ENCODE measurements at regions not wholly inside any gene's neighbourhood (a gene's known extent, or its start where the extent isn't known, plus 50 kb on each side); places are given as distances from the start of the nearest gene placed in this dataset.

- no peaks in the 10 kb centered on the region for H3K27me3 ChIP-seq (ENCODE audit: control insufficient read depth, insufficient read depth, low read length)
- no peak overlapping the region for H2AFZ ChIP-seq
- no peaks in the 10 kb centered on the region for H3K79me2 ChIP-seq
- no peaks in the 10 kb centered on the region for H3K36me3 ChIP-seq (ENCODE audit: control insufficient read depth, insufficient read depth, low read length)
- no peaks in the 10 kb centered on the region for H3K4me1 ChIP-seq
- H3K9ac ChIP-seq, result no peak overlapping the region
- no peak for TF ChIP-seq CTCF (IDR thresholded peaks at IDR 0.05)
- H3K9me3 ChIP-seq (ENCODE audit: control insufficient read depth, low read length), result no peaks in the 10 kb centered on the region
- no peak overlapping the region for H3K4me2 ChIP-seq (ENCODE audit: low read length)
- no peak overlapping the region for H3K27ac ChIP-seq
- no peak overlapping the region for H3K4me3 ChIP-seq (ENCODE audit: low read depth, low read length)
Measured at GRCh38 chr6:167721291-167721690, 105.4 kb upstream of the AFDN start.

- Histone ChIP-seq H2AFZ (no peak overlapping the region), H3K27ac (no peak overlapping the region), H3K9me3 (ENCODE audit: control insufficient read depth, low read length) (no peaks in the 10 kb centered on the region), H3K4me3 (ENCODE audit: low read depth, low read length) (no peak overlapping the region), H3K9ac (no peak overlapping the region), H3K36me3 (ENCODE audit: control insufficient read depth, insufficient read depth, low read length) (no peaks in the 10 kb centered on the region), H3K27me3 (ENCODE audit: control insufficient read depth, insufficient read depth, low read length) (no peaks in the 10 kb centered on the region), H3K4me2 (ENCODE audit: low read length) (no peak overlapping the region), H3K4me1 (no peaks in the 10 kb centered on the region), H3K79me2 (no peaks in the 10 kb centered on the region)
- TF ChIP-seq CTCF (IDR thresholded peaks at IDR 0.05), result no peak
Measured at GRCh38 chr6:167722634-167723309, 103.9 kb upstream of the AFDN start.

GRCh38 chr6:167726043-167726621 is 100.6 kb upstream of the AFDN start:
- no peak overlapping the region for H3K9ac ChIP-seq
- no peak overlapping the region for H2AFZ ChIP-seq
- TF ChIP-seq CTCF (IDR thresholded peaks at IDR 0.05), result no peak
- H3K79me2 ChIP-seq, result no peaks in the 10 kb centered on the region
- no peak overlapping the region for H3K27ac ChIP-seq
- H3K9me3 ChIP-seq (ENCODE audit: control insufficient read depth, low read length), result no peaks in the 10 kb centered on the region
- no peaks in the 10 kb centered on the region for H3K27me3 ChIP-seq (ENCODE audit: control insufficient read depth, insufficient read depth, low read length)
- H3K36me3 ChIP-seq (ENCODE audit: control insufficient read depth, insufficient read depth, low read length), result no peaks in the 10 kb centered on the region
- no peak overlapping the region for H3K4me2 ChIP-seq (ENCODE audit: low read length)
- H3K4me3 ChIP-seq (ENCODE audit: low read depth, low read length), result no peak overlapping the region
- H3K4me1 ChIP-seq, result no peaks in the 10 kb centered on the region

GRCh38 chr6:167730441-167730840 is 96.3 kb upstream of the AFDN start:
- Histone ChIP-seq H3K9me3 (ENCODE audit: control insufficient read depth, low read length) (no peaks in the 10 kb centered on the region), H3K9ac (no peak overlapping the region), H3K27ac (no peak overlapping the region), H3K4me1 (no peaks in the 10 kb centered on the region), H2AFZ (no peak overlapping the region), H3K4me3 (ENCODE audit: low read depth, low read length) (no peak overlapping the region), H3K36me3 (ENCODE audit: control insufficient read depth, insufficient read depth, low read length) (no peaks in the 10 kb centered on the region), H3K4me2 (ENCODE audit: low read length) (no peak overlapping the region), H3K79me2 (no peaks in the 10 kb centered on the region), H3K27me3 (ENCODE audit: control insufficient read depth, insufficient read depth, low read length) (no peaks in the 10 kb centered on the region)
- no peak for TF ChIP-seq CTCF (IDR thresholded peaks at IDR 0.05)

- H3K27me3 ChIP-seq (ENCODE audit: control insufficient read depth, insufficient read depth, low read length), result no peaks in the 10 kb centered on the region
- no peak overlapping the region for H3K4me3 ChIP-seq (ENCODE audit: low read depth, low read length)
- no peaks in the 10 kb centered on the region for H3K36me3 ChIP-seq (ENCODE audit: control insufficient read depth, insufficient read depth, low read length)
- H3K79me2 ChIP-seq, result no peaks in the 10 kb centered on the region
- no peak overlapping the region for H3K4me2 ChIP-seq (ENCODE audit: low read length)
- TF ChIP-seq CTCF (IDR thresholded peaks at IDR 0.05), result no peak
- H3K27ac ChIP-seq, result no peak overlapping the region
- H3K9me3 ChIP-seq (ENCODE audit: control insufficient read depth, low read length), result no peaks in the 10 kb centered on the region
- H2AFZ ChIP-seq, result no peak overlapping the region
- H3K9ac ChIP-seq, result no peak overlapping the region
- no peaks in the 10 kb centered on the region for H3K4me1 ChIP-seq
Measured at GRCh38 chr6:167731216-167731615, 95.5 kb upstream of the AFDN start.
